Tibial artery (tissue), 4 donors: ENCODE measurements at regions not wholly inside any gene's neighbourhood (a gene's known extent, or its start where the extent isn't known, plus 50 kb on each side); places are given as distances from the start of the nearest gene placed in this dataset.

ENCODE experiments used
- DNase-seq, 2 donors: peaks; one replicate each; pipeline ENCODE4 v3.0.0-alpha.2; 2019
- H3K27ac ChIP-seq, 2 donors: fragments of 200-600 bp; sonication (generic) in 1 of 2; 1 replicate in 1 of 2; 2 replicates in 1 of 2; pipeline ENCODE4 v1.5.1; 2018 to 2019; ENCODE audit warnings: mild to moderate bottlenecking in 1 of 2
- H3K27me3 ChIP-seq, 2 donors: fragments of 200-600 bp; sonication (generic) in 1 of 2; one replicate each; pipeline versions ENCODE4 v1.5.1 to v1.6.0; 2016 to 2019
- H3K36me3 ChIP-seq, 3 donors: fragments of 200-600 bp; sonication (generic) in 2 of 3; one replicate each; pipeline ENCODE4 v1.5.1; 2016 to 2019; ENCODE audit warnings: mild to moderate bottlenecking in 2 of 3
- H3K4me1 ChIP-seq, 4 donors: fragments of 200-600 bp; sonication (generic) in 2 of 4; 1 replicate in 3 of 4; 2 replicates in 1 of 4; pipeline ENCODE4 v1.5.1; 2016 to 2019
- H3K4me3 ChIP-seq, 2 donors: fragments of 200-600 bp; sonication (generic) in 1 of 2; 1 replicate in 1 of 2; 2 replicates in 1 of 2; pipeline ENCODE4 v1.5.1; 2018 to 2019; ENCODE audit warnings: mild to moderate bottlenecking in 2 of 2
- H3K9me3 ChIP-seq, 3 donors: fragments of 200-600 bp; sonication (generic) in 1 of 3; one replicate each; pipeline ENCODE4 v1.5.1; 2016 to 2019
- CTCF ChIP-seq, 2 experiments: fragments of 200-600 bp in 1 of 2; fragments of 450-650 bp in 1 of 2; IDR thresholded peaks; one replicate each; pipeline ENCODE4 v1.5.1; 2017 to 2019; ENCODE audit warnings: antibody characterized with exemption in 2 of 2, mild to moderate bottlenecking in 1 of 2, moderate library complexity in 1 of 2
- intact Hi-C: fragments of 100-400 bp; cut with DNase I; formaldehyde crosslinking; loops from one replicate; pipeline ENCODE4 v1.15.0; 2023; ENCODE audit warnings: low total_unique reads

GRCh38 chr5:64069486-64069885 is 96.2 kb upstream of the RNF180 start:
- intact Hi-C loops = no loop called here
- no peak for DNase-seq
- TF ChIP-seq CTCF (IDR thresholded peaks at IDR 0.05) = no peak
- Histone ChIP-seq H3K36me3 (no peaks in the 10 kb centered on the region), H3K9me3 (no peaks in the 10 kb centered on the region), H3K4me1 (peaks cover 0 to 15% (median 0%) of the 10 kb centered on the region in 4 donors), H3K27me3 (no peaks in the 10 kb centered on the region), H3K27ac (no peak overlapping the region), H3K4me3 (no peak overlapping the region)

GRCh38 chr5:64050296-64050695 is 88.1 kb upstream of the HTR1A start:
- DNase-seq = no peak
- Histone ChIP-seq H3K4me3 (no peak overlapping the region), H3K27ac (no peak overlapping the region)

GRCh38 chr5:64040490-64040889 is 78.2 kb upstream of the HTR1A start:
- H3K27me3 ChIP-seq = no peaks in the 10 kb centered on the region
- no peaks in the 10 kb centered on the region for H3K4me1 ChIP-seq
- no peak for TF ChIP-seq CTCF (IDR thresholded peaks at IDR 0.05)
- no peaks in the 10 kb centered on the region for H3K36me3 ChIP-seq
- intact Hi-C loops = no loop called here
- no peak overlapping the region for H3K4me3 ChIP-seq
- peaks cover 0 to 35% (median 11%) of the 10 kb centered on the region in 3 donors for H3K9me3 ChIP-seq
- no peak overlapping the region for H3K27ac ChIP-seq
- no peak for DNase-seq

More at GRCh38 chr5:64050296-64050695, 88.1 kb upstream of the HTR1A start:
- H3K4me1 ChIP-seq = no peaks in the 10 kb centered on the region
- H3K27me3 ChIP-seq = no peaks in the 10 kb centered on the region
- H3K36me3 ChIP-seq = no peaks in the 10 kb centered on the region
- peaks cover 0 to 6% (median 0%) of the 10 kb centered on the region in 3 donors for H3K9me3 ChIP-seq
- intact Hi-C loops = no loop called here
- no peak for TF ChIP-seq CTCF (IDR thresholded peaks at IDR 0.05)

- intact Hi-C loops = no loop called here
- no peak for TF ChIP-seq CTCF (IDR thresholded peaks at IDR 0.05)
- no peaks in the 10 kb centered on the region for H3K27me3 ChIP-seq
- H3K4me1 ChIP-seq = no peaks in the 10 kb centered on the region
- H3K27ac ChIP-seq = no peak overlapping the region
- DNase-seq = no peak
- H3K4me3 ChIP-seq = no peak overlapping the region
- no peaks in the 10 kb centered on the region for H3K9me3 ChIP-seq
- H3K36me3 ChIP-seq = no peaks in the 10 kb centered on the region
Observed at GRCh38 chr5:64026493-64026892, 64.2 kb upstream of the HTR1A start.

- no peak for TF ChIP-seq CTCF (IDR thresholded peaks at IDR 0.05)
- intact Hi-C loops = no loop called here
Observed at GRCh38 chr5:64019746-64020145, 57.5 kb upstream of the HTR1A start.

GRCh38 chr5:64018966-64019365 is 56.7 kb upstream of the HTR1A start:
- H3K36me3 ChIP-seq = no peaks in the 10 kb centered on the region
- no peak for DNase-seq
- H3K9me3 ChIP-seq = no peaks in the 10 kb centered on the region
- no peak for TF ChIP-seq CTCF (IDR thresholded peaks at IDR 0.05)
- H3K27me3 ChIP-seq = no peaks in the 10 kb centered on the region
- no peaks in the 10 kb centered on the region for H3K4me1 ChIP-seq
- intact Hi-C loops = no loop called here
- H3K27ac ChIP-seq = no peak overlapping the region
- no peak overlapping the region for H3K4me3 ChIP-seq

More at GRCh38 chr5:64019746-64020145, 57.5 kb upstream of the HTR1A start:
- DNase-seq = no peak
- Histone ChIP-seq H3K4me1 (no peaks in the 10 kb centered on the region), H3K27ac (no peak overlapping the region), H3K27me3 (no peaks in the 10 kb centered on the region), H3K9me3 (no peaks in the 10 kb centered on the region), H3K36me3 (no peaks in the 10 kb centered on the region), H3K4me3 (no peak overlapping the region)
